ENCODE measurements at regions not wholly inside any gene's neighbourhood (a gene's known extent, or its start where the extent isn't known, plus 50 kb on each side); places are given as distances from the start of the nearest gene placed in this dataset.

- DNase-seq (ENCODE audit: insufficient read length, low spot score) = no peak
- TF ChIP-seq, protein P1, sequence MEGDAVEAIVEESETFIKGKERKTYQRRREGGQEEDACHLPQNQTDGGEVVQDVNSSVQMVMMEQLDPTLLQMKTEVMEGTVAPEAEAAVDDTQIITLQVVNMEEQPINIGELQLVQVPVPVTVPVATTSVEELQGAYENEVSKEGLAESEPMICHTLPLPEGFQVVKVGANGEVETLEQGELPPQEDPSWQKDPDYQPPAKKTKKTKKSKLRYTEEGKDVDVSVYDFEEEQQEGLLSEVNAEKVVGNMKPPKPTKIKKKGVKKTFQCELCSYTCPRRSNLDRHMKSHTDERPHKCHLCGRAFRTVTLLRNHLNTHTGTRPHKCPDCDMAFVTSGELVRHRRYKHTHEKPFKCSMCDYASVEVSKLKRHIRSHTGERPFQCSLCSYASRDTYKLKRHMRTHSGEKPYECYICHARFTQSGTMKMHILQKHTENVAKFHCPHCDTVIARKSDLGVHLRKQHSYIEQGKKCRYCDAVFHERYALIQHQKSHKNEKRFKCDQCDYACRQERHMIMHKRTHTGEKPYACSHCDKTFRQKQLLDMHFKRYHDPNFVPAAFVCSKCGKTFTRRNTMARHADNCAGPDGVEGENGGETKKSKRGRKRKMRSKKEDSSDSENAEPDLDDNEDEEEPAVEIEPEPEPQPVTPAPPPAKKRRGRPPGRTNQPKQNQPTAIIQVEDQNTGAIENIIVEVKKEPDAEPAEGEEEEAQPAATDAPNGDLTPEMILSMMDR (IDR thresholded peaks at IDR 0.05; ENCODE audit: insufficient read depth, missing control alignments) = no peak
- FAIRE-seq = no peak
Measured at GRCh38 chr5:68699966-68700365, 393.8 kb upstream of the SLC30A5 start.

DNA sequence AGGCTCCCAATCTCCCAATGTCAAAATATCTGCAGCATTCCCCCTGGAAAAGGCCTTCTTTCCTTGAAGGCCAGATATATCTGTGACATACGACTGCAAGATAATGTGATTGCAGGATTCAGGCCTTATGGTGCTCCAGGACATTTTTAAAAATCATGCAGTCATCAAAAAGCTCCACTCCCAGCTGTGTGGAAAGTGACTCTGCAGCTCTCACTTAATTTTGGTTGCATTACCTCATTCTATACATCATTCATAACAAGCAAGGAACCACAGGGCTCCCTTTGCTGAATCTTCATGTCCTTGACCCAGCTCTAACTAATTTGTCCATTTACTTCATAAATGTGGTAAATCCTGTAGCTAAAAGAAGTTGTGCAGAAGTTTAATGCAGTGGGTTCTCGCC lies 386.2 kb upstream of the SLC30A5 start:
- FAIRE-seq (no peak), DNase-seq (ENCODE audit: insufficient read length, low spot score) (no peak)
- TF ChIP-seq, protein P1 (IDR thresholded peaks at IDR 0.05; ENCODE audit: insufficient read depth, missing control alignments) = no peak

- DNase-seq (ENCODE audit: insufficient read length, low spot score) = no peak
- FAIRE-seq = no peak
- TF ChIP-seq, protein P1 (IDR thresholded peaks at IDR 0.05; ENCODE audit: insufficient read depth, missing control alignments) = no peak
Measured at GRCh38 chr5:68708156-68708841, 385.5 kb upstream of the SLC30A5 start.

- FAIRE-seq (no peak), DNase-seq (ENCODE audit: insufficient read length, low spot score) (no peak)
- TF ChIP-seq, protein P1 (IDR thresholded peaks at IDR 0.05; ENCODE audit: insufficient read depth, missing control alignments) = no peak
Measured at GRCh38 chr5:68708842-68709170, 385.0 kb upstream of the SLC30A5 start.

DNA sequence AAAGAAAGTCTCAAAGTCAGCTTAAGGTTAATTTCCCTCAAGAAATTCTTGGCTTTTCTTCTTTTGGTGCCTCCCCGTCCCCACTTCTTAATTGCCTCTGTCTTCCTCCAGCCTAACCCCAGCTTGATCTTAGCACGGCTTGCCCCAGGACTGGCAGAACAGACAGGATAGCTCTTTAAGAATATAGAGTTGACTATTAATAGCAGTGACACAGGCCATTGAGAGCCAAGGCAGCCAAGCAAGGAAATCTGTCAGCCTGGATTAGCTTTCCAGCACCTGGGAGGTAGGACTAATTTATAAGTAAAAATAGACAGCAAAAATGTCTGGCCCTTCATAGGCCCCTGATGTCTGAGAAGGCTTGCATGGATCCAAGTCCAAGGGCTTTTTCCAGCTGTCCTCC lies 384.6 kb upstream of the SLC30A5 start:
- TF ChIP-seq, protein P1 (IDR thresholded peaks at IDR 0.05; ENCODE audit: insufficient read depth, missing control alignments) = no peak
- DNase-seq (ENCODE audit: insufficient read length, low spot score) = no peak
- FAIRE-seq = no peak

DNA sequence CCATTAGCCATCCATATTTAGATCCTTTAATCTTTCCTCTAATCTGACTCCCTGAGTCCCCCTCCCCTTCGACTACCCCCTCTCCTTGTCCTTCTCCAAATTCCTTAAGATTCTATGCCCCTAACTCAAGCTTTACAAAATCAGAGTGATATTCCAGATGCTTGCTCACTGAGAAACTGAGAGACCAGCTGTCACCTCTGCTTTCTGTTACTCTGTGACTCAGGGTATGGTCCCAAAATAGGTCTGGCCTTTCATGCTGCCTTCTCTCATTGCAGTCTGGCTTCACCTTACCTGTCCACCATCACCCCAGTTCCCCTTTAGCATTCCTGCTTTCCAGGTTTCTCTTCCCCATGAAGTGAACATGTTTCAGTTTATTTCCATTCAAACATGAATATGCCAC lies 383.3 kb upstream of the SLC30A5 start:
- no peak for DNase-seq (ENCODE audit: insufficient read length, low spot score)
- TF ChIP-seq, protein P1 (IDR thresholded peaks at IDR 0.05; ENCODE audit: insufficient read depth, missing control alignments) = no peak
- no peak for FAIRE-seq

GRCh38 chr5:68711293-68712200 lies 382.3 kb upstream of the SLC30A5 start:
- TF ChIP-seq, protein P1 (IDR thresholded peaks at IDR 0.05; ENCODE audit: insufficient read depth, missing control alignments) = no peak
- DNase-seq (ENCODE audit: insufficient read length, low spot score) = no peak
- FAIRE-seq = no peak

All from D721Med (cell line).